Fibroblast of skin of scalp (primary cell): ENCODE measurements at regions not wholly inside any gene's neighbourhood (a gene's known extent, or its start where the extent isn't known, plus 50 kb on each side); places are given as distances from the start of the nearest gene placed in this dataset.

Experiments used
- DNase-seq: peaks from one replicate; pipeline ENCODE4 v3.0.0-alpha.2; 2013

DNA sequence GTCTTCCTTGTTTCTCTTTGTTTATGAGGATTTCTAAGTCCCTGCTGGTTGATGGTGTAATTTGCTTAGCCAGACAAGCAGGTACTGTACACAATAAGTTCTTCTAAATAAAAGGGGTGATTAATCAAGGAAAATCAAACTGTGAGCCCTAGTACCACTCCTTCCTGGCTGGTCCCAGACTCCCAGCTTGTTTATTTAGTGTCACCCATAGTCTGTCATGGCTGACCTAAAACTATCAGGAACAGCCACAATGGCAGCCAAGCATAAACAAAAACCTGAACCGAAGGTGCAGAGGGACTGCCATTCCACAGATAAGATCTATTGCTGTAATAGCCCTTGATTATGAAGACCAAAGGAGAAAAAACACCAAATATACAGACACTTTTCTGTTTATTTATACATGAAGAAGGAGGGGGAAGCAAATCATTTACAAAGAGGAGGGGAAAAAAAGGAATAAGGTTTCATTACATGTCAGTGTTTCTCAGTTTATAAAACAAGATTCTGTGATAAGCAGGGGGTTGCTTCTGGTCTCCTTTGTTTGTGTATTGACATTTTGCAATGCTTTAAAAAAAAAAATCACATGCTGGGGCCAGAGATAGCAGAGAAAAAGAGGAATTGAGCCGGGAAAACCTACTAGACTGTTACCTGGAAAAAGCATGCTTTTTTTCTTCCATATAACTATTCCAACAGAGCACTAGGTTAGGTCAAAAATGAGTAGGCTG is 182.4 kb upstream of the DPH6 start:
- no peak for DNase-seq

DNA sequence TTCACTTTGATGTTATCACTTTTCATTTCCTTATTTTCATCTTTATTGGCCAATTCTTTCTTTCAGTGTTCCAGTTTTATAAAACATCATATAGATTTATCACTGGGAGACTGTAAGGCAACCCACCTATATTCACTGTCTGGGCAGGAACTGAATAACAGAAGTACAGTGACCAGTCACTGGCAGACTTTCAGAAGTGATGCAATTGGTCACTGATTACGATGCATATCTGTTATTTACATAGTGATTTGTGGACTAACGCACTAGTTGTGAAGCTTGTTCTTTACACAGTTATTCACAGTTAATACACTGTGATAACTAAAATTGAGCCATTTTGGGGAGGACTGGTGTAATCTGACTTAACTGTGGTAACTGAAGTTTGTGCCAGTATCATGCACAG is 190.2 kb upstream of the DPH6 start:
- DNase-seq, result no peak

DNA sequence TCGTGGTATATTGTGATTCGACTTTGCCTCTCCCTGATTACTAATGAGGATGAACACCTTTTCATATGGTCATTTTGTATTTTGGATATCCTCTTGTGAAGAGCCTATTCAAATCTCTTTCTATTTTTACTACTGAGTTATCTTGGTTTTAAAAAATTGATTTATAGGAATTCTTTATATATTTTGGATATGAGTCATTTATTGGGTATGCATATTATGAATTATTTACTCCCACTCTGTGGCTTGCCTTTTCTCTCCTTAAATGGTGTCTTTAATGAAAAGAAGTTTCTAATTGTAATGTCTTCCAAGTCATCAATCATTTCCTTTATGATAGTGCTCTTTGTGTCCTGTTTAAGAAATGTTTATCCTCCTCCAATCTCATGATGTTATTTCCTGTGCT is 191.5 kb upstream of the DPH6 start:
- DNase-seq, result peak; percentile 42

DNA sequence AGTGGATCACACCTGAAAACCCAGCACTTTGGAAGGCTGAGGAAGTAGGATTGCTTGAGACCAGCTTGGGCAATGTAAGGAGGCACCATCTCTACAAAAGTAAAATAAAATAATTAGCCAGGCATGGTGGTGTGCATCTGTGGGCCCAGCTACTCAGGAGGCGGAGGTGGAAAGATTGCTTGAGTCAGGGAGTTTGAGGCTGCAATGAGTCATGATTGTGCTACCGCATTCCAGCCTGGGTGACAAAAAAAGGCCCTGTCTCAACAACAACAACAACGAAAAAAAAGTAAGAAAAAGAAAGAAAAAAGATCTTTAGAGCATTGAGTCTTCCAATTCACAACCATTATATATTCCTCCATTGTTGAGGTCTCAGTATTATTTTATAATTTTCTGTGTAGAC is 192.4 kb upstream of the DPH6 start:
- DNase-seq, result peak; percentile 33

DNA sequence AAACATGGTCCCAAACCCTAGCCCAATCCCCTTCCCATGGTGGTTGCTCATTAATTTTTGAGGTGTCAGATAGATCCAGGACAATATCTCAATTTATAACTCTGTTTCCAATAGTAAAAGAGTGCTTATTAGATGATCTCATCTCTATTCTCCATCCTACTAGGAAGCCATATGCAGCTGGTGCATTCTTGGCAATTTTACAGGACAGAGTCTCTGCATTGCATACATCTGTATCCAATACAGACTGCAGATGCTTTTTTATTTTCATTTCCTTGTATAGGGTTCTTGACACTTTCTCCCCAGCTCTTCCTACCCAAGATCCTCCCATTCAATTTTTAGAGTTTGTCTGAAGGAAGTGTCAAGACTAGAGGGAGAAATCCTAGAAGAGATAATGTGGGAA is 194.8 kb upstream of the DPH6 start:
- peak; percentile 91 for DNase-seq

DNA sequence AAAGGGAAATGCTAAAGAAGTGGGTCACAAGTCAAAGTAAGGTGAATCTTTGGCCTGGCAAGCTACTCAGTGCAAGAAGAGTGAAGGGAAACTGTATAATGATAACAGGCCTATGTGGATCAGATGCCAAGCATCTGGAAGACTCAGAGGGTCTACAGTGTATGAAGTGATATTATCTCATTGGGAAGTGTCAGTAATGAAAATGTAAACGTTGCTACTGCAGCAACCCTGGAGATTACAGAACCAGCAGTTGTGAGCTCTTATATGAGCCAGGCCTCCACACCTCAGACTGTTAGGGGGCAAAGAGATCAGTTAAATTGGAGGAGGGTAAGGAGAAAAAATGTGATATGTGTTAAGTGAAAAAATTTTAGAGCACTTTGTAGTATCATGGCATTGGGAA is 195.4 kb upstream of the DPH6 start:
- no peak for DNase-seq

DNA sequence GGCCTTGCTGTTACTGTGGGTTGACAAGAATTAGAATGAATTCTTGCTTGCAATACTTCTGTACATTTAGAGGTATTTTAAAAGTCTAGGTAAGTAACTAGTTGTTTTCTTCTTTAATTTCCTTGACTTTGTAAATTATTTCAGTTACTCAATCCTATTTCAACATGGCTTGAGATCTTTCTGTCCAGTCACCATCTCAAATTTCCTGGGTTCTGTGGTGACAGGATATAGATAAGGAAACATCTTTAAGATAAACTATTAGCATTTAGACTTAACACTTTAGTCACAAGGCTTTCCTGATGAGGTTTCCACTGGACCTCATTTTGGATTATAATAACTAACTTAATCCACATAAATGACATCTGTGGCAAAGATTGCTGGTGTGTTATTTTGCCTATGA is 195.9 kb upstream of the DPH6 start:
- DNase-seq, result no peak

DNA sequence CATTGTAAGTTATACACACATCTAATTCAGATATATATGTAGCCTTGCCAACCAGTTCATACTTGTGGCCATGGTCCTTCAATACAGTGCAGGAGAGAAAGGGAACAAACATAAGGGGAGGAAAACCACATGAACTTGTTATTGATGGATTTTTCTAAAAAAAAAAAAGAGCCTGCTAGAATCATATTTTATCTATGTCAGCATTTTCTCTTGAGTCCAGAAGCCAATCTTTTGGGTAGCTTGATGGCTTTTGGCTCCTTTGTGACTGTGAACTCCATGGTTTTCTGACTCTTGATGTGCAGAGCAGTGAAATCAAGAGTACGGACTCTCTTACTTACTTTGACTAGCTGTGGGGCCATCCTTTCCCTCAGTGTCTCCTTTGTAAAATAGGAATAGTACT is 197.4 kb upstream of the DPH6 start:
- DNase-seq, result no peak

DNA sequence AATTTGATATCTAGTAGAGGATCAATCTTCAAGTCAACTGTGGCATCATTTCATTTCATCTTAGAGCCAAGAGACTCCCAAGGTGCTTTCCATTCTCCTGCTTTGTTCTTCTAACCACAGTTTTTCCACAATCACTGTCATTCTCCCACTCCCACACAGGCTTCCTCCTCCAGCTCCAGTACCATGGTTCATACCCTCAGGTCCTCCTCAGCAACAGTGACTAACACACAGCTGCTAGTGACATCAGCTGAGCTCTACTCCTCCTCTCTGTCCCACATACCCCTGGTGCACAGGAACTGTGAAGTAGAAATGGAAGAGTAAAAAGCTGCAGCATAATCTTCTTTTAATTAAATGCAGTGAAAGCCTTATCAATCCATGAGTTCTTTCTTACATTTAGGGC is 200.2 kb upstream of the DPH6 start:
- DNase-seq, result no peak

DNA sequence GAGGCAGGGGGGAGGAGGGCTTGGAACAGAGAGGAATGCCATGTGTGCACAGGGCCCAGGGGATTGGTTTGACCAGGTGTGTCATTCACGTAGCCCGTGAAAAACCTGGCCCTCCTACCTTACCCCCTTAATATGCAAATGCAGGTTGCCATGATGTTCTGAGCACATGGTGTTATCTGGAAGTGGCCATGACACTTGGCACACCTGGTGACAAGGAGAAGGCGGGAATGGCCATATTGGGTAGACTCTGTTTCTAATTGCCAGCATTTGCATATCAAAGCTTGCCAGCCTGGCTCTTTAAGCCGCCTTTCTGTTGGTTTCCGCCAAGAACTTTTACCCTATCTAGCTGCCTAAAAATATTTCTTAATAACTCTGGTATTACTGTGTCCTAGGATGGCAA is 202.1 kb upstream of the DPH6 start:
- no peak for DNase-seq

DNA sequence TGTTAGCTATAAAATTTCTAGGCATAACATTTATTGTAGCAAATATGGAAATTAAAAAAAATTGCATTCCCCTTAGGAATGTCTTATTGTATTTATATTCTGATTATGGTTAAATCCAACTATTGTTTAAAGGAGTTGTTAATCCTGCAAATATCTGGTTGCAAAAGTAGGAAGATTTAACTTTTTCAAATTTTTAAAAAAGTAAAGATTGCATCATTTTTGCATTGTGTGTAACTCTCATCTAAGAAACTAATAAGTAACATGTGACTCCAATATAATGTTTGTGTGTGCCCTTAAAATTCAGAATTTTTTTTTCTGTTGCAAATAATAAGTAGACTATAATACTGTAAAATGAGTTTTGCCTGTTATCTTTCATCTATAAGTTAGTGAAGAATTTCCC is 204.1 kb upstream of the DPH6 start:
- DNase-seq, result no peak

DNA sequence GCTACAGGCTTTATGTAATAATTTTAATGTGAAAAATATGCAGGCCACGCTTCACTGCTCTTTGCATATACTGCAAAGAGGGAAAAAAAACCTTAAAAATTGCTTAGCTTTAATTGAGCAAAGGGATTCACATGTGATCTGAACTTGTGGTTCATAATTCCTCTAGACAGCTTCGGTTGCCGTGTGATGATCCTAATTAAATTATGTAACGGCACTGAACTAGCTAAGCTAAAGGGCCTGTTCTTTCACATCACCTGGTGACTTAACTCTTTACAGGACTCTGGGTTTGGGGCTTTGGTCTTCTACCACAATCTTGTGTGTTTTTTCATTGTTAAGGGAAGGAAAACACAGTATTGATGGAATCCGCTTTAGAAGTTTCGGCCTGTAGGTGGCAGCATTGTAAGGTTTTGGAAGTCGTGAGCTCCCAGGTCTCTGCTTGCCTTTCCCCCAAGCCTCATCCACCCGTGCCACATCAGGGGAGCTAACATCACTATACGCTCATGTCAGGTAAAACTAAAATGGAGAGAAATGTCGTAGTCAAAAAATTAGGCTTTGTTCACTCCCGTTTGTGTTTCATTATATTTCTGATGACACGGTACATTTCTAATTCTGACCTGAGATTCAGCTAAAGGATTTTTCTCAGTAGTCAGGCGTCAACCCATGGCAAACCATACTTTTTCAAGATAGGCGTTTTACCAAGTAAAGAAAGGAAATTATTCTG is 205.6 kb upstream of the DPH6 start:
- DNase-seq, result peak; percentile 83

DNA sequence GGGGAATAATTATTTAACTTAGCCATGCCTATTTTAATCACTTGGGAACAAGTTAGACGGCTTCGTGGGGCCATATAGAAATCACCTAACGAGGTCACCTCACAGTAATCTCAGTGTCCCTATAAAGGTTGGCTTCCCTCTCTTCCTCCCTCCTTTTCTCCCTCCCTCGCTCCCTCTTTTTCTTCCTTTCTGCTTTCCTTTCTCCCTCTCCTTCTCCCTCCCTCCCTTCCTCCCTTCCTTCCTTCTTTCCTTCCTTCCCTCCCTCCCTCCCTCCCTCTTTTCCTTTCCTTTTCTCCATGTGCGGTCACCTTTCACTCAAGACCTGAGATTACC is 206.1 kb upstream of the DPH6 start:
- no peak for DNase-seq

DNA sequence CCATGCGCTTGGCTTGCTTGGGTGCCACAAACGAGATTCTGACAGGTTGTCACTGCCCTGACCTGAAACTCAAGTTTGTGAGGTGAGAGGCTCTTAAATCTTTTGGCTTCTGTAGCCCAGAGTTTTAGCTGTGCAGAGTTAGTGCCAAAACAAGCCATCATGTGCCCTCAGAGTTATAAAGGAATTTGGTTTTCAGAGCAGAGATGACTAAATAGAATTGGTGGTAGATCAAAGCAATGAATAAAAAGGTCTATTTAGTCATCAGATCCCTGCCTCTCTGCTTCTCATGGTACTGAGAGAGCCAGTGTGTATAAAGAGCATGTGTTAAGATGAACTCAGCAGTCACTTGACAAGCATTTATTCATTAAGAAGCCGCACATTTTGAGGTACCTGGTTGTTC is 207.5 kb upstream of the DPH6 start:
- peak; percentile 15 for DNase-seq

DNA sequence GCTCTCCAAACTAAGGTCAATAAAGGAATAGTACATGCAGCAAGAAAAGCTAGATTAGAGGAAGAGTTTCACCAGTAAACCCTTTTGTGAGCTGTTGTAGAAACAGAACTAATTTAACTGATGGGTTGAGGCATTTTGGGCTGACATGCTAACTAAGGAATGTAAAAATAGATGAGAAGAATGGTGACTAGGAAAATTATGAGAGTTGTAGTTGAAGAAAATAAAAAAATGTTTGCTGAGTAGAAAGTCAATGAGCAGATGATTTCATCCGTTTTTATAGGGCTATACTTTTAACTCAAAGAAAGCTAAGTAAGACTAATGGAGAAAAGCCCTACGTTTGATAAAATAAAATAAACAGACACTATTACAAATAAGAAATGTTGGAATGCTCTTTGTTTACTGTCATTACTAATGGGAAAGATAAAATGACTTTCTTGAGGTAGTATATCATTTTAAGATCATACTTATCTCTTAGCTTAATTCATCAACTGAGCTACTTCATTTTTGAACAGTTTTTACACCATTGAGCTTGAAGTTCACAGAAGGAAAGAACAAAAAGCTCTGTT is 209.4 kb upstream of the DPH6 start:
- peak; percentile 29 for DNase-seq

DNA sequence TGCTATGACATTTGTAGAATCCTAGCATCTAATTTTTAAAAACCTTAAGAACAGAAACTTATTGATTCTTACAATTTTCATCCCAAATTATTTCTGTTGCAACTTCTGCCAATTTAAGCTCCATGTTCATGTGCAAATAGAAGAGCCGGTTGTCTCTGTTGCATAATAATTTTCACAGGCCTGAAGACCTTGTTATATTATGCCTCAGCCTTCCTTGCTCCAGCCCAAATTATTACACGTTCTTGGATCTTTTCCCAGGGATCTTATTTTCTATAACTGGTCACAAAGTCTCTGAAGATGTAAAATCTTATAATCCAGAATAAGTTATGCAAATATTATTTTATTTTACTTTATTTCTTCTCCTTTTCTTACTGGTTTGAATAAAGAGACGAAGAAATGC is 210.7 kb upstream of the DPH6 start:
- no peak for DNase-seq

DNA sequence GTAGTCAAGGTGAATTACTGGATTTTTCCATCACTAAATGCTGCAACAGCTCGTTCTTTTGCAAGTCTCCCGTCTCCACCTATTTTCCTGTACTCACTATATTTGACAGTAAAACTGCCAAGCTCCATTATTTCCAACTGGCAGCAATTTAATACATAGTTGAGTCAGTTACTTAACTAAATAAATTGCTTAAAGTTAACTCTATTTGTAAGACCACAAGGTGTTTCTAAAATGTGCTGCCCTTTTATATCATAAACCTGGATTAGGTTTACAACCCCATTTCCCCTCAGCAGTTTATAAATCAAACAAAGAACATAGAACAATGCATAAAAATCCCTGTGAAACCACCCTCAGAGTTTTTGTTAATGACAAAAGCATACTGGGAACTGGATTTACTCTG is 211.4 kb upstream of the DPH6 start:
- no peak for DNase-seq

DNA sequence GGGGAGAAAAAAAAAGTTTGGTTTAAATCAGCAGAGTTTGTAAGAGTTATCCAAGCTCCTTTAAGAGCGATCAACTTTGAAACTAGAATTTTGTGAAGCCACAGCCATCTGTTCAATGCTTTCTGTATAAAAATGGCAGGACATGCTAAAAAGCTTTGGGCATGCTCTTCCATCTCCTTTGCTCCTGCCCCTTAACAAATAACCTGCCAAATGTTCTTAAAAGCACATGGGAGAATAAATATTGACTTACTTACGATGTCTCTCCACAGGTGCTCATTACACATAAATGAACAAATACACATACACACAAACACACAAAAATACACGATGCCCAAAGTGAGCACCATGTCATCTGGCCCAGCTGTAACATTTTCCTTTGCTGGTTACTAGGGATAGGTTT is 211.8 kb upstream of the DPH6 start:
- no peak for DNase-seq

DNA sequence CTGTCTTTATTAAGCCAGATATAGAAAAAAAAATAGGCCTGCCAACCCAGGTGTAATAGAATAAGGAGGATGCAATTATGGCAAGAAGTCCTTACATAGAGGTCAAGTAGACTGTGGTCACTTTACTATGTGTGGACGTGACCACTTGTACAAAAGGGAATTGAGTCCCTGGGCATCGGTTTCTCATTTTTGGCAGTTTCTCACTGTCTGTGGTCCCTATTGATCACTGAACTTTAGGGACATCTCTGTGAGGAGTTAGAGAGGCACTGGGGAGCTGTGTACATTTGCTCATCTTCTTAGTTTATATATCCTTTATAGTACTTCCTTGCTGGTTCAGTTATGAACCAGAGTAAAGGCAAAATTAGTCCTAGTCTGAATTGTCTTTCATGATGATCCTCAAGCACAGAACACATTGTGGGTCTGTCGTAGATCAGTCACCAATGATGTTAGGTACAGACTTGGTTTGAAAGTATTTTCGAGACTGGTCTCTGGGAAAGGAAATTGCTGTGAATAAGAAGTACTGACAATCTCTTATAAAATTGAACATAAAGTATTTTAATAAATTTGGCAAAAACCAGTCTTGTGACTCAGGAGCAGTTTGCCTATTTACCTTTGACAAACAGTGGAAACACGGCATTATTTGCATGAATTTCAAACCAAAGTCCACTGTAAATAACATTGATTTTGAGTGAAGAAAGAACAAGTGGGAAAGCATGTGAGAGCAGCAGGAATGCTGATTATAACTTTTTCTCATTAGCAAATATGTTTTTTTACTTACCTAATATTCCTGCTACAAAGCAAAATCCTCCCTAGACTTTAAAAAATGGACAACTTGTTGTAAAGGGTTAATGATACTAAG is 218.9 kb upstream of the DPH6 start:
- DNase-seq, result no peak

DNA sequence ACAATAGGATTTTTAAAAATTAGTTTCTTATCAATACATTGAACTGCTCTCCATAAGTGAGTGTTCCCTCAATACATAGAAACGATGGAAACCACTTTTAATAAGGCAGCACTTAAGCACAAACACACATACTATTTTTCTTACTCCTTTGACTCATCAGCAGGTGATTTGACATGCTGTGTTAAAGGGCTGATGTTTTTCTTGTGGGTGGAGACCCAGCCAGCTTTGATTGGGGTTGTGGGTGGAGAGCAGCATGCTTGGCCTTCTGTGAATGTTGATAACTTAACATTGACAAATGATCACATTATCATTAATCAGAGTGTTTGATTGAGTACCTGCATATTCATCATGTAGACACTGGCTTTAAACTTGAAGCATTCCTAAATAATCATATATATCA is 223.0 kb upstream of the DPH6 start:
- DNase-seq, result no peak

DNA sequence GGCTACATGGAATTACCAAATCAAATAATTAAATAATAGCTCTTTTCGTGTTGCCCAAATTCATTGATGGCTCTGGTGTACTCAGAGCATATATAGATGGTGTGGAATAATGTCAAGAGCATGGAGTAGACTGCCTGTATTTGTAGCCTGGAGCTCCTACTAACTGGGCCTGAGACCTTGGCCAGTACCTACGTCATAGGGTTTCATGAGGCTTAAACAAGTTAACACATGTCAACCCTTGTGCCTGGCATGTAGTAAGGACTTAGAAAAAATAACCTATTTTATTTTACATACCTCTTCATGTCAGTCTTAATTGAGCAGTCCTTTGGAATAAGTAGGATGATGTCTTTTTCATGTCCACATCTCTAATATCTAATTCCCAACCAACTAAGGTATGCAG is 223.7 kb upstream of the DPH6 start:
- DNase-seq, result no peak

DNA sequence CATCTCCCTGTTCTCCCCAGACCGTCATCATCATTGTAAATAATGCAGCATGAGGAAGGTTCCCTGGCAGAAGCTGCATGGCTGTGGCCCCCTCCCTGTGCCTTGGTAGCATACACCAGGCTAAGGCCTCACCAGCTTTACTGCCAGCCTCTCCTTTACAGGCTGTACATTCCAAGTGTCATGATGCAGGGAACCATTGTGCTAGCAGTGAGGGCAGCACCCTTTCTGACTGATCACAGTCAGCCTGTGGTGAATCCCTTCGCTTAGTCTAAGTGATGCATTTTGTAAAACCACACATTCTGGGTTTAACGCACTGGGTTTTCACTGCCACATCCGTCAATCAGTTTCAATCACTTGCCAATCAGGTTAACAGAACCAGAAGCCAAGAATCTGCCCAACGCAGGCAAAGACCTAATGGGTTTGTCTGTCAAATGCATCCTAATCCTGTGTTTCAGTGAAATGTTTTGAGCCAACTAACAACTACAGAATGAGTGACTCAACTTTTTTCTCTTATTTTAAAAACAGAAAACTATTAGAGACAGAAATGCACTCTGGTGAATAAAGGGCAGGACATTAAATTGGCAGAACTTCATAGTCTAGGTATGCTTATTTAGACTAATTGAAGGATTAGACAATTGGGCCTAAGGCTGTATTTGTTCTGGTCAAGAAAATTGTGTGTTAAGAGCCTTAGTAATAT is 225.9 kb upstream of the DPH6 start:
- no peak for DNase-seq

DNA sequence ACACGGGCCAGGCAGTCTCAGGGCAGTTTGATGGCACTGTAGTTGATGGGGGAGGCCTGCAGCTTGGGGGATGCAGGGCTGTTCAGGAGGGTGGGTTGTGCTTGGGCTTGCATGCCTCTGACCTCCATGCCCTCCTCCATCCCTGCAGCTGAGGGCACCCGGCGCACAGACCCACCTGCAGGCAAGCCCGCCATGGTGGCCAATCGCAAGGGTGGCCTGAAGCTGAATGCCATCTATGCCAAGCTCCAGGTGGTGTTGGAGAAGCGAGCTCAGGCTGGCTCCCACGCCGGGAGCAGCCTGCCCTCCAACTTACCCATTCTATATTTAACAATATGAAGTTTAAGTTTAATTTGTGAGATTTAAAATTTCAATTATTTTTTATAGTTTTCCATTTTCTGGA is 228.7 kb upstream of the DPH6 start:
- no peak for DNase-seq
